ENCODE measurements at regions not wholly inside any gene's neighbourhood (a gene's known extent, or its start where the extent isn't known, plus 50 kb on each side); places are given as distances from the start of the nearest gene placed in this dataset.
"Not testable (repeated sequence)": the region's sequence is repeated elsewhere in the genome, so short reads cannot be mapped to it uniquely, and the experiment has no call there.

DNA sequence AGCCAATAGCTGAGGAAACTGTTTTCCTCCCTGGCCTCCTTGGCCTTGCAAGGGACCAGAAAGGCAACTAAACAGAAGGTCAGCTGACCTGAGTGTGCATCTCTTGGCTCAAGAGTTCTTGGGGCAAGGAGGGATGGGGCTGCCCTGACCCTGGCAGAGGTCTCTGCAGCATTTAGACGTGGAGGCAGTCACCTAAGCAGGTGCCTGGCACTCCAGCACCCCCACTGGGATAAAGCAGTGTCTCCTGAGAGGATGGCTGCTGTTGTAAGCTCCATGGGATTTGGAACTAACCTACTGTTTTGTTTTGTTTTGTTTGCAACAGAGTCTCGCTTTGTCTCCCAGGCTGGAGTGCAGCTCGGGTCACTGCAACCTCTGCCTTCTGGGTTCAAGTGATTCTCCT lies 185.2 kb downstream of the TBC1D2B start:
- no peak overlapping the region for H2AFZ ChIP-seq (ENCODE audit: low read depth, low read length)
- no peak overlapping the region for H3K9ac ChIP-seq (ENCODE audit: low read length)
- H3K36me3 ChIP-seq (ENCODE audit: insufficient read depth, low read length): no peaks in the 10 kb centered on the region
- H3K79me2 ChIP-seq (replicated peaks; ENCODE audit: insufficient read depth, low read length): no peaks in the 10 kb centered on the region
- no peaks in the 10 kb centered on the region for H4K20me1 ChIP-seq (ENCODE audit: insufficient read depth)
- no peak overlapping the region for H3K27ac ChIP-seq (ENCODE audit: low read length)
- no peaks in the 10 kb centered on the region for H3F3A ChIP-seq (ENCODE audit: insufficient read depth, low read length, poor library complexity, severe bottlenecking)
- no peaks in the 10 kb centered on the region for H3K27me3 ChIP-seq (ENCODE audit: insufficient read depth, low read depth, low read length)
- no peak overlapping the region for H3K4me2 ChIP-seq (ENCODE audit: low read length)
- no peak overlapping the region for H3K4me3 ChIP-seq (ENCODE audit: low read length)
- H3K9me2 ChIP-seq (ENCODE audit: insufficient read depth, low read length): no peaks in the 10 kb centered on the region
- TF ChIP-seq TAF1 (IDR thresholded peaks at IDR 0.05; ENCODE audit: low read depth): no peak
- TF ChIP-seq RAD21 (conservative IDR thresholded peaks at IDR 0.05): no peak
- no peak for TF ChIP-seq POLR2AphosphoS5 (IDR thresholded peaks at IDR 0.05)
- TF ChIP-seq, protein P1, sequence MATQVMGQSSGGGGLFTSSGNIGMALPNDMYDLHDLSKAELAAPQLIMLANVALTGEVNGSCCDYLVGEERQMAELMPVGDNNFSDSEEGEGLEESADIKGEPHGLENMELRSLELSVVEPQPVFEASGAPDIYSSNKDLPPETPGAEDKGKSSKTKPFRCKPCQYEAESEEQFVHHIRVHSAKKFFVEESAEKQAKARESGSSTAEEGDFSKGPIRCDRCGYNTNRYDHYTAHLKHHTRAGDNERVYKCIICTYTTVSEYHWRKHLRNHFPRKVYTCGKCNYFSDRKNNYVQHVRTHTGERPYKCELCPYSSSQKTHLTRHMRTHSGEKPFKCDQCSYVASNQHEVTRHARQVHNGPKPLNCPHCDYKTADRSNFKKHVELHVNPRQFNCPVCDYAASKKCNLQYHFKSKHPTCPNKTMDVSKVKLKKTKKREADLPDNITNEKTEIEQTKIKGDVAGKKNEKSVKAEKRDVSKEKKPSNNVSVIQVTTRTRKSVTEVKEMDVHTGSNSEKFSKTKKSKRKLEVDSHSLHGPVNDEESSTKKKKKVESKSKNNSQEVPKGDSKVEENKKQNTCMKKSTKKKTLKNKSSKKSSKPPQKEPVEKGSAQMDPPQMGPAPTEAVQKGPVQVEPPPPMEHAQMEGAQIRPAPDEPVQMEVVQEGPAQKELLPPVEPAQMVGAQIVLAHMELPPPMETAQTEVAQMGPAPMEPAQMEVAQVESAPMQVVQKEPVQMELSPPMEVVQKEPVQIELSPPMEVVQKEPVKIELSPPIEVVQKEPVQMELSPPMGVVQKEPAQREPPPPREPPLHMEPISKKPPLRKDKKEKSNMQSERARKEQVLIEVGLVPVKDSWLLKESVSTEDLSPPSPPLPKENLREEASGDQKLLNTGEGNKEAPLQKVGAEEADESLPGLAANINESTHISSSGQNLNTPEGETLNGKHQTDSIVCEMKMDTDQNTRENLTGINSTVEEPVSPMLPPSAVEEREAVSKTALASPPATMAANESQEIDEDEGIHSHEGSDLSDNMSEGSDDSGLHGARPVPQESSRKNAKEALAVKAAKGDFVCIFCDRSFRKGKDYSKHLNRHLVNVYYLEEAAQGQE (IDR thresholded peaks at IDR 0.05; ENCODE audit: borderline replicate concordance): no peak
- TF ChIP-seq, protein P2, sequence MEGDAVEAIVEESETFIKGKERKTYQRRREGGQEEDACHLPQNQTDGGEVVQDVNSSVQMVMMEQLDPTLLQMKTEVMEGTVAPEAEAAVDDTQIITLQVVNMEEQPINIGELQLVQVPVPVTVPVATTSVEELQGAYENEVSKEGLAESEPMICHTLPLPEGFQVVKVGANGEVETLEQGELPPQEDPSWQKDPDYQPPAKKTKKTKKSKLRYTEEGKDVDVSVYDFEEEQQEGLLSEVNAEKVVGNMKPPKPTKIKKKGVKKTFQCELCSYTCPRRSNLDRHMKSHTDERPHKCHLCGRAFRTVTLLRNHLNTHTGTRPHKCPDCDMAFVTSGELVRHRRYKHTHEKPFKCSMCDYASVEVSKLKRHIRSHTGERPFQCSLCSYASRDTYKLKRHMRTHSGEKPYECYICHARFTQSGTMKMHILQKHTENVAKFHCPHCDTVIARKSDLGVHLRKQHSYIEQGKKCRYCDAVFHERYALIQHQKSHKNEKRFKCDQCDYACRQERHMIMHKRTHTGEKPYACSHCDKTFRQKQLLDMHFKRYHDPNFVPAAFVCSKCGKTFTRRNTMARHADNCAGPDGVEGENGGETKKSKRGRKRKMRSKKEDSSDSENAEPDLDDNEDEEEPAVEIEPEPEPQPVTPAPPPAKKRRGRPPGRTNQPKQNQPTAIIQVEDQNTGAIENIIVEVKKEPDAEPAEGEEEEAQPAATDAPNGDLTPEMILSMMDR (IDR thresholded peaks at IDR 0.05; ENCODE audit: poor library complexity, severe bottlenecking): no peak
- TF ChIP-seq MXI1 (conservative IDR thresholded peaks at IDR 0.05; ENCODE audit: poor library complexity, severe bottlenecking): no peak
- TF ChIP-seq EZH2 (IDR thresholded peaks at IDR 0.05; ENCODE audit: borderline replicate concordance, insufficient read depth, low read length, poor library complexity, severe bottlenecking): no peak
- TF ChIP-seq SMC3 (conservative IDR thresholded peaks at IDR 0.05; ENCODE audit: poor library complexity): no peak
- no peak for TF ChIP-seq EP300 (conservative IDR thresholded peaks at IDR 0.05; ENCODE audit: poor library complexity, severe bottlenecking)
- no peaks in the 10 kb centered on the region for H3K9me3 ChIP-seq (ENCODE audit: low read length)

DNA sequence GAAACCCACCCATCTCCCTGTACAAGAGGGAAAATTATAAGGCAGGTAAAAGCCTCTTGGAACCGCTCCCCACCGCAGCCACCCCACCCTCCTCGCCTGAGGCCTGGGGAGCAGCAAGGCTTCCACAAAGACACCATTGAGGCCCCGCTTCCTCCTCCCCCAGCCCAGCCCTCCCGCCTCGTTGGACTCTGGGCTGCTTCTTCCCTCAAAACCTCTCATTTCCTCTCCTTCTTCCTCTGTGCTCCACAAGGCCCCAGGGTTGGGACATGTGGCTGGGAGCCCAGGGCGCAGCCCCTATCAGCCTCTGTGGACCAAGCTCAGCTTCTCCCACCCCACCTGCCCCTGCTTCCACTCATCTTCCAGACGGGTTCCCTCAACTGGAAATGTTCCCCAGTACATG lies 185.6 kb downstream of the TBC1D2B start:
- not testable (repeated sequence) for H3K4me2 ChIP-seq (ENCODE audit: low read length); H3K36me3 ChIP-seq (ENCODE audit: insufficient read depth, low read length); H4K20me1 ChIP-seq (ENCODE audit: insufficient read depth); H3K27ac ChIP-seq (ENCODE audit: low read length); H3K4me3 ChIP-seq (ENCODE audit: low read length); H3F3A ChIP-seq (ENCODE audit: insufficient read depth, low read length, poor library complexity, severe bottlenecking); H3K79me2 ChIP-seq (replicated peaks; ENCODE audit: insufficient read depth, low read length); H3K9ac ChIP-seq (ENCODE audit: low read length); H2AFZ ChIP-seq (ENCODE audit: low read depth, low read length); H3K9me2 ChIP-seq (ENCODE audit: insufficient read depth, low read length); H3K27me3 ChIP-seq (ENCODE audit: insufficient read depth, low read depth, low read length); H3K9me3 ChIP-seq (ENCODE audit: low read length)

DNA sequence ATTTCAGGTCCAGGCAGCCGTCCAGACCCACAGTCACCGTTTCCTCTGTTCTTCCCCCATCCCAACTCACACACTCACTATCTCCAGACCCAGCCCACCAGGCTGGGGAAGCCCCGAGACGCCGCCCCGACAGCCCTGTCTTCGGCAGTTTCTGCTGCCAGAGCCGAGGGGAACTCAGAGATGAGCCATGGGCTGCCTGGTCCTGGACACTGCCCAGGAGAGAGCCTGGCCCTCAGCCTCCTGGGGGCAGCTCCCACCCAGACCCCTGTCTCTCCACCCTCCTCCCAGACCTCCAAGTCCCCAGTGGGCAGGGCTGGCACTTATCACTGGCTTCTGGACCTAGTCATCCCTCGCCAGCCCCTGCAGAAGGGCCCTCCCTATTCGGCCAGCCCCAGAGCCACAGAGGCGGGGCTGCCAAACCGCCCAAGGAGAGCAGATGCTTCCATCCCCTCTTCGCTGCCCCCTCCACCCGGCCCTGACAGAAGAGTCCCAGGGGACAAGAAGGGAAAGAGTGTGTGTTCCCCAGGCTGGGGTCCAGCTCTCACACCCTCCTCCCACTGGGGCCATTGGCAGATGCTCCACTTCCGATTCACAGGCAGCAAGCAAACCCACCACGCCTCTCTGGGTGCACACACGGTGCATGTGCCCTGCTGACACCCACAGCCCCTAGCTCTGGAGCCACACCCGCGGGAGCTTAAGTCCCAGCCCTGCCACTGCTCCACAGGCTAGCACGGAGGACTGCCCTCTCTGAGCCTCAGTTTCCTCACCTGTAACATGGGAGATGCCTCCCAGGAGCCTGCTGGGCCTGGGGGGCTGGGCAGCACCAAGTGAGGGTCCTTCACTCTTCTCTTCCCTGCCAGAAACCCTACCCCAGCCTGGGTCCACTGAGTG lies 186.4 kb downstream of the TBC1D2B start:
- not testable (repeated sequence) for H3K9me2 ChIP-seq (ENCODE audit: insufficient read depth, low read length); H3K27me3 ChIP-seq (ENCODE audit: insufficient read depth, low read depth, low read length); H3F3A ChIP-seq (ENCODE audit: insufficient read depth, low read length, poor library complexity, severe bottlenecking); H3K79me2 ChIP-seq (replicated peaks; ENCODE audit: insufficient read depth, low read length); H3K27ac ChIP-seq (ENCODE audit: low read length); H3K4me3 ChIP-seq (ENCODE audit: low read length); H3K9ac ChIP-seq (ENCODE audit: low read length); H3K9me3 ChIP-seq (ENCODE audit: low read length); H3K4me2 ChIP-seq (ENCODE audit: low read length); H3K36me3 ChIP-seq (ENCODE audit: insufficient read depth, low read length); H2AFZ ChIP-seq (ENCODE audit: low read depth, low read length); H4K20me1 ChIP-seq (ENCODE audit: insufficient read depth)

DNA sequence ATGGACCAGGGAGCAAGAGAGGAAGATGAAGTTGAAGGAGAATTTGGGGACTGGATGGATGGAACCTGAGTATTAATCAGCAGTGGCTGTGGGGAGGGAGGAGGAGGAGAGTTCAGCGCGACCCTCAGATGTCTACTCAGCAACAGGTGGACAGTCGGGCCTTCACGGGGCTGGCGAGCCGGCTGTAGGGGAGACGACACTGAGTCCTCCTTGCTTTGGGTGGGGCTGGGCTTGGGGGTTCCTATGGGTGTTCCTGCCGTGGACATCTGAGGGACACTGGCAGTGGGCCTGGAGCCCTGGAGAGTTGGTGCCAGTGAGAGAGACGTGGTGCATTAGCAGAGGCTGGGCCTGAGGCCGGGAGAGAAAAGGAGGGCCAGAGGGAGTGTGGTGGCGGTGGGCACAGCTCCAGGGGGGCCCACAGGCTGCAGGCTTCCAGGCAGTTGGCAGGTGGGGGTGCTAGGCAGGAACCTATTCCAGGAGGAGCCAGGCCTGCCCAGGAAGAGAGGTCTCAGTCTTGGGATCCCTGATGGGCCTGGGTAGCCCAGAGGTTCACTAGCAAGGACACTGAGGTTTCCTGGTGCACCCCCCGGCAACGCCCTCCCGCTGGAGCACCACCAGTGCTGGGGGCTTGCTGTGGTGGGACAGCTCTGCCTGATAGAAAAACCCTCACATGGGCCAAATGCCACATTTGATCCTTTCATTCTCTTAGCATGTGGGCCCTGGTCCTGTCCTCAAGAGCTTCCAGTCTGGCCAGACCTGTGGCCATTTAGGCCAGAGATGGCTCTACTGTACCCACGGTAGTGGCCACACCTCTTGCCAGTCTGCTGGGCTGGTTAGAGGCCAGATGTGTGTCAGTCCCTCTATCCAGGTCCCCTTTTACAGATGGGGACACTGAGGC lies 187.4 kb downstream of the TBC1D2B start:
- H4K20me1 ChIP-seq (ENCODE audit: insufficient read depth); H3K9me2 ChIP-seq (ENCODE audit: insufficient read depth, low read length); H3K36me3 ChIP-seq (ENCODE audit: insufficient read depth, low read length); H2AFZ ChIP-seq (ENCODE audit: low read depth, low read length); H3K9me3 ChIP-seq (ENCODE audit: low read length); H3K27ac ChIP-seq (ENCODE audit: low read length); H3F3A ChIP-seq (ENCODE audit: insufficient read depth, low read length, poor library complexity, severe bottlenecking); H3K79me2 ChIP-seq (replicated peaks; ENCODE audit: insufficient read depth, low read length); H3K27me3 ChIP-seq (ENCODE audit: insufficient read depth, low read depth, low read length); H3K9ac ChIP-seq (ENCODE audit: low read length); H3K4me3 ChIP-seq (ENCODE audit: low read length); H3K4me2 ChIP-seq (ENCODE audit: low read length): not testable (repeated sequence)

Measured in neural cell (in vitro differentiated cells).